BE2C (cell line): ENCODE measurements at regions not wholly inside any gene's neighbourhood (a gene's known extent, or its start where the extent isn't known, plus 50 kb on each side); places are given as distances from the start of the nearest gene placed in this dataset.

Experiments
- DNase-seq: peaks from one replicate; pipeline ENCODE4 v3.0.0-alpha.2; 2020
- H3K27me3 ChIP-seq: fragments of 250-450 bp; sonication (Bioruptor Pico); 2 replicates; pipeline ENCODE4 v1.5.1; 2020; ENCODE audit warnings: mild to moderate bottlenecking
- H3K36me3 ChIP-seq: fragments of 250-450 bp; sonication (Bioruptor Pico); 2 replicates; pipeline ENCODE4 v1.5.1; 2020; ENCODE audit warnings: mild to moderate bottlenecking
- H3K4me1 ChIP-seq: fragments of 250-450 bp; sonication (Bioruptor Pico); 2 replicates; pipeline ENCODE4 v1.5.1; 2020
- H3K4me3 ChIP-seq: 2 replicates; pipeline ENCODE4 v1.5.1; 2011; ENCODE audit warnings: low read depth, low read length
- H3K9me3 ChIP-seq: fragments of 250-450 bp; sonication (Bioruptor Pico); 2 replicates; pipeline ENCODE4 v1.5.1; 2020
- TF ChIP-seq, protein P1 (sequence below): IDR thresholded peaks from 2 replicates; pipeline ENCODE4 v1.5.1; 2012; ENCODE audit warnings: mild to moderate bottlenecking, low read depth, low read length

DNA sequence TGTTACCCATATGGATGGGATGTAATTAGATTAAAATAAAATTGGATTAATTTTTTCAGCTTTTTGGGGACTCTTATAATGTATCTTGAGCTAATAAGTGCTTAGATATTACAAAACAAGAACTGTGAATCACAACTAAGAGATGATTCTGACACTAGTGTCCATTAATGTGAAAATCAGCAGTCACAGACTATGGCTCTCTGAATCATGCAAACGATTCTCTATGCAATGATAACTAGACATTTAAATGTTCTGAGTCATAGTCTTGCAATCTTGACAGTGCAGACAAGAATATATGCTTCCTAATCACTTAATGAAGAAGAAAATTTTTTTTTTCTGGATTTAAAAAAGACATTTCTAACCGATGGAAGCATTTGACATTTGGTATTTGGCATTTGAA lies 82.2 kb upstream of the OPRM1 start:
- no peak overlapping the region for H3K4me3 ChIP-seq
- peaks cover 5% of the 10 kb centered on the region for H3K4me1 ChIP-seq
- no peaks in the 10 kb centered on the region for H3K36me3 ChIP-seq
- TF ChIP-seq, protein P1, sequence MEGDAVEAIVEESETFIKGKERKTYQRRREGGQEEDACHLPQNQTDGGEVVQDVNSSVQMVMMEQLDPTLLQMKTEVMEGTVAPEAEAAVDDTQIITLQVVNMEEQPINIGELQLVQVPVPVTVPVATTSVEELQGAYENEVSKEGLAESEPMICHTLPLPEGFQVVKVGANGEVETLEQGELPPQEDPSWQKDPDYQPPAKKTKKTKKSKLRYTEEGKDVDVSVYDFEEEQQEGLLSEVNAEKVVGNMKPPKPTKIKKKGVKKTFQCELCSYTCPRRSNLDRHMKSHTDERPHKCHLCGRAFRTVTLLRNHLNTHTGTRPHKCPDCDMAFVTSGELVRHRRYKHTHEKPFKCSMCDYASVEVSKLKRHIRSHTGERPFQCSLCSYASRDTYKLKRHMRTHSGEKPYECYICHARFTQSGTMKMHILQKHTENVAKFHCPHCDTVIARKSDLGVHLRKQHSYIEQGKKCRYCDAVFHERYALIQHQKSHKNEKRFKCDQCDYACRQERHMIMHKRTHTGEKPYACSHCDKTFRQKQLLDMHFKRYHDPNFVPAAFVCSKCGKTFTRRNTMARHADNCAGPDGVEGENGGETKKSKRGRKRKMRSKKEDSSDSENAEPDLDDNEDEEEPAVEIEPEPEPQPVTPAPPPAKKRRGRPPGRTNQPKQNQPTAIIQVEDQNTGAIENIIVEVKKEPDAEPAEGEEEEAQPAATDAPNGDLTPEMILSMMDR = no peak
- no peaks in the 10 kb centered on the region for H3K27me3 ChIP-seq
- no peaks in the 10 kb centered on the region for H3K9me3 ChIP-seq
- no peak for DNase-seq

DNA sequence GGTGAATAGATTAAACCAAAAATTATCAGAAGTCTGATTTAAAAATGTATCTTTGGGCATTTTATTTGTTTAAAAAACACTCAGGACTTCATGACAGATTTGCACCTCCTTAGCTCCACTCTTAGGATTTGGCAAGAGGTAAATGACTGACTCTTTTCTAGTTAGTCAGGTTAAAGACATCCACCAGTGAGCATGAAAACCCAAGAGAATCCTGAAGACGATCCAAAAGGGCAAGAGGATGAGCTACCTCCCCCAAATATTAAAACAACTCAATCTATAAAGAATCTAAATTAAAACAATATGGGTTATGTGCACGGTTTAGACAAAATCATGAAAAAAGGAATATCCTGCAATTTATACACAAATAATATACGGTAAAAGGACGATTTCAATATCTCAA lies 89.4 kb upstream of the OPRM1 start:
- Histone ChIP-seq H3K27me3 (no peaks in the 10 kb centered on the region), H3K9me3 (no peaks in the 10 kb centered on the region), H3K4me3 (no peak overlapping the region), H3K4me1 (peaks cover 5% of the 10 kb centered on the region), H3K36me3 (no peaks in the 10 kb centered on the region)
- DNase-seq = no peak
- TF ChIP-seq, protein P1 = no peak

DNA sequence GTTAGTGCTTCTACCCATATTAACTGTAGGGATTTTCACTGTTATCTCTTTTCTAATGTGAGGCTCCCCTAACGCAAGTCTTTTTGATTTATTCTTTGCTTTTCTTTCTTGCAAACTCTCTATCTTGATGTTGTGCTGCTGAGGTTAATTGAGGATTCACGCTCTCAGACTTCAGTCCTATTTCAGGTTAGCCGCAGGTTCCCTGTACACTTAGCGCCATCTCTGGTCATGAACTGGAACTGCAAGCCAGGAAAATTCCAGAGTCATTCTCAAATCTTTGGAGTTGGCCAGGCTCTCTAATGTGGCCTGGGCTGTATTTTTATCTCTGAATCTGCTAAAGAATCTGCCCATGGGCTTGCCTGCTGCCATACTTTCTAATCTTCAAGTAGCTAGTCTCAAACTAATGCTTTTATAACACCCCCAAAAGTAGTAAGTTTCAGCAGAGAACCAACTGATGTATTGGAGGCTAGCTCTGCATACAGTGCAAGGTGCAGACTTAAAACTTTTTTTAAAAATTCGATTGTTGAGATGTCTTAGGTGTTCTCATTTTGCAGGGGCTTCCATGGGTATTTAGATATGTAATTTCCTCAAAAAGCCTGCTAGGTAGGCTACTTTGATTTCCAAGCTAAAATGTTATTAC lies 91.1 kb upstream of the OPRM1 start:
- H3K4me1 ChIP-seq = peaks cover 5% of the 10 kb centered on the region
- no peaks in the 10 kb centered on the region for H3K9me3 ChIP-seq
- DNase-seq = peak; percentile 25
- H3K27me3 ChIP-seq = no peaks in the 10 kb centered on the region
- no peak overlapping the region for H3K4me3 ChIP-seq
- TF ChIP-seq, protein P1 = peak; percentile 99
- no peaks in the 10 kb centered on the region for H3K36me3 ChIP-seq

DNA sequence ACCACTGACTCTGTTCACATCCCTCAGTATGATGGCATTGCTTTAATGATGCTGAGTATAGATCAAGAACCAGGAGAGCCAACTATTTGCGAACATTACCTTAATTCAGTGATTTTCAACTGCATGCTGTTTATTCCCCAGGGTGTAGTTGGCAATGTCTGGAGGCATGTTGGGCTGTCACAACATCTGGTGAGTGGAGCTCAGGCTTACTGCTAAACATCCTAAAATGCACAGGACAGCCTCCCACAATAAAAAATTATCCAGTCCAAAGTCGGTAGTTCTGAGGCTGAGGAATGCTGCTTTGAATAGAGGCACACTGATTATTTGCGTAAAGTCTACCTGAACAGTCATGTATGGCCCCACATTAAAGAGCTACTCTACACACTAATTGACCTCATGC lies 94.8 kb upstream of the OPRM1 start:
- TF ChIP-seq, protein P1 = no peak
- Histone ChIP-seq H3K36me3 (no peaks in the 10 kb centered on the region), H3K9me3 (no peaks in the 10 kb centered on the region), H3K27me3 (no peaks in the 10 kb centered on the region), H3K4me1 (peaks cover 5% of the 10 kb centered on the region), H3K4me3 (no peak overlapping the region)
- DNase-seq = peak; percentile 8

DNA sequence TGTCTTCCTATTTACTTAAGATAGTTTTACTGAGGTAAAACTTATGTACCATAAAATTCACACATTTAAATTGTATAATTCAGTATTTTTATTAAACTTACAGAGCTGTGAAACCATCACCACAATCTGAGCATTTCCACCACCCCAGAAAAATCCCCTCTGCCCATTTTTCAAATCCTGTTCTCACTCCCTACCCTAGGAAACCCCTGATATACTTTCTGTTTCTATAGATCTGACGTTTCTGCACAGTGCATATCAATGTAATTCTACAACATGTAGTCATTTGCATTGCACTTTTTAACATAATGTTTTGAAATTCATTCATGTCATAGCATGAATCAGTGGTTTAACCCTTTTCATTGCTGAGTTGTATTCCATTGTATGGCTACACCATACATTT lies 96.7 kb upstream of the OPRM1 start:
- no peaks in the 10 kb centered on the region for H3K27me3 ChIP-seq
- DNase-seq = no peak
- H3K4me1 ChIP-seq = no peaks in the 10 kb centered on the region
- H3K36me3 ChIP-seq = no peaks in the 10 kb centered on the region
- no peak overlapping the region for H3K4me3 ChIP-seq
- TF ChIP-seq, protein P1 = no peak
- H3K9me3 ChIP-seq = no peaks in the 10 kb centered on the region

DNA sequence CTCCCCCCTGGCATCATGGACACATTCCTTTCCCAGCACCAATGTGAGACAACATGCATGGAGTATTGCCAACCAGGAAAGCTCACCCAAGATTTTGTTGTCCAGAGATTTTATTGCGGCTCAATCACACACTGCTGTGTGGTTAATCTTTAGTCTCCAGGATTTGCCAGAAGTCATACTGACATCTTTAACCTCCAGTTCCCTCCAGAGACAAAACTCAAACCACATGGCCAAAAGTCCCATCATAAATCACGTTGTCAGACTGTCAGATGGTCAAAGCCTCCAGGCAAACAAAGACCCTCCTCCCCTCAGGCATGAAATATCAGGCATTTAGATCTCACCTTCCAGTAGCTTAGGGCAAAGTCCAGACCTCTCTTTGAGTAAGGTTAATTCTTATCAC lies 97.3 kb upstream of the OPRM1 start:
- no peaks in the 10 kb centered on the region for H3K4me1 ChIP-seq
- no peaks in the 10 kb centered on the region for H3K36me3 ChIP-seq
- TF ChIP-seq, protein P1 = no peak
- DNase-seq = peak; percentile 32
- H3K9me3 ChIP-seq = no peaks in the 10 kb centered on the region
- H3K27me3 ChIP-seq = no peaks in the 10 kb centered on the region
- H3K4me3 ChIP-seq = no peak overlapping the region
